DMS114 treated with DMSO at 0.1 percent for 48 hours (cell line): ENCODE measurements at regions not wholly inside any gene's neighbourhood (a gene's known extent, or its start where the extent isn't known, plus 50 kb on each side); places are given as distances from the start of the nearest gene placed in this dataset.
"Not testable (repeated sequence)": the region's sequence is repeated elsewhere in the genome, so short reads cannot be mapped to it uniquely, and the experiment has no call there.

Source experiments
- DNase-seq: peaks from one replicate; lab custom pipeline; 2025; ENCODE audit not compliant: unreplicated experiment; lab: John Stamatoyannopoulos, UW

DNA sequence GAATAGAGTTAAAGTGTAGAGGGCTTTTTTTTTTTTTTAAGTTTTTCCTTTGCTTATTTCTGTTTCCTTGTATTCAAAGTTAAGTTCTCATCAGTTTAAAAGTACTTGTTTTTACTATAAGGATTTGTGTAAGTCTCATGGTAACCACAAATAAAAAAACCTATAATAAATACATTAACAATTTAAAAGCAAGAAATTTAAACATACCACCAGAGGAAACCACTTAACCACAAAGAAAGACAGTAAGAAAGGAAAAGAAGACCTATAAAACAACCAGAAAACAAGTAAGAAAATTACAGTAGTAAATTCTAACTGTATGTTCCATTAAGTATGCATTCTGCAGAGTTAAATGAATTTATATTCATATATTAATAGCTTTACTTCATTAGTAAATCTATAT, 999.1 kb upstream of the ATXN8OS start:
- DNase-seq = no peak

DNA sequence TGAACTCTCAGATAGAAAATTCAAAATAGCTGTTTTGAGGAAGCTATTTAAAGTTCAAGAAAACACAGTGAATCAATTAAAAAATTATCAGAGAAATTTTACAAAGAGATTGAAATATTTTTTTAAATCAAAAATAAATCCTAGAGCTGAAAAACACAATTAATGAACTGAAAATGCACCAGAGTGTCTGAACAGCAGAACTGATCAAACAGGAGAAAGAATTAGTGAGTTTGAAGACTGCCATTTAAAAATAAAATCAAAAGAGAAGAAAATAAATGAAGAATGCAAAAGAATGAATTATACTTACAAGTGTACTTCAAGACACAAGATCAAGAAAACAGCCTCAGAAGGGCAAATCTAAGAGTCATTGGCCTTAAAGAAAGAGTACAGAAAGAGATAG, 1000.2 kb upstream of the ATXN8OS start:
- DNase-seq = no peak

DNA sequence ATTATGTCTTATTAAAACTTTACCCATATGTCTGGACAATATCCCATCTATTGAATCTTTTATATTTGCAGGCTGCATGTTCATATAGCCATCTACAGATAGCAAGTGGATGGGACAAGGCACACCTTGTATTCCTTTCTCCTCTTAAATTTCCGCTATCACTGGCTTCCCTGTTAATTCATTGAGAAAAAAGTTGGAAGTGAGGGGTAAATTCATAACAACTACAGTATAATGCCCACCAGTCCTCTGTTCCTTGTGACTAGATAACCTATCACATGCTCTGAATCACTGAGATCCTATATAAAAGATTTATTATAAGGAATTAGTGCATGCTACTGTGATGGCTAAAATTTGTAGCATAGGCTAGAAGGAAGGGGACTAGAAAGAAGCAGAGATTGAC, 1005.8 kb upstream of the ATXN8OS start:
- no peak for DNase-seq

DNA sequence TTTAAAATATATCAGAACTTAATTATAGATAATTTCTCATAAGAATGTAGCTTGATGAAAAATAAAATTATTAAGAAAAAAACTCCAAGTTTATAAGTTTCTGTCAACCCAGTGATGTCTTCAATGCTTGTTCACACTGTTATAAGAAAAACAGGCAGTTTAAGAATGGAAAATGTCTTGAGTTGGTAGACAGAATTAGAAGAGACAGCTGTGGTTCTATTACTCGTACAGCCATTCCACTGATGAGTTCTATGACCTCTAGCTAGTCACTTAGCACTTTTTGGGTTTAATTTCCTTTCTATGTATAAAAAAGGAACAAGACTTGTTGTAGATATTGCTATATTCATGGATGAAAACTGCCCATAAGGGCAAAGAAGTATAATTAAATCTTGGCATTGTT, 1013.1 kb upstream of the ATXN8OS start:
- DNase-seq = no peak

DNA sequence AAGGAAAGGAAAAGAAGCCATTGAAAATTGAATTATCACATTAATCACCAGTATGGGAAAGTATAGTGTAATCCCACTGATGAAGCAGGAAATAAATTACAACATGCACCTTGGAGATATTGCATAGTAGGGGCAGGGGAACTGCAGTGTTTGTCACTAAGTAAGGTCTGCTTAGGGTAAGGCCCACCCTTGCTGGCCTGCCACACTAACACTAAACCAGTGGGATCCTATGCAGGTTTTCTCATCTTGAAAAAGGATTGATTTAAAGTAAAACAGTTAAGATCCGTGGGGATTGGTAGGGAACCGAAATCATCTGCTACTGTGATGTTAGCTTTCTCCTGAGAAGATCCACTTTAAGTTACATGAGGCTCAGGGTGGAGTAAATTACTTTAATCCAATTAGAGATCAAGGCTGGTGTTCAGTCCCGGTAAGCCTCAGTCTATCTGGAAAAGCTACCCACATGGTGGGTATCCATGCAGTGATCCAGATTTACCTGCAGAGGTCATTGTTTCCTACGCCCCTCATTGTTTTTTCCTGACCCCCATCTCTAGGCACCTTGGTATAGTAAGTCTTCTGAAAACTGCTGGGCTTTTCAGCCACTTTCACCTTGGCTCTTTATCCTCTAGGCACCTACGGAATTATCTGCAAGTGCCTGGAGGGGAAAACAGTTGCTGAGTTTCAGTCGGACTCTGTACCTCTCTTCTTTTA, 1014.9 kb upstream of the ATXN8OS start:
- no peak for DNase-seq

DNA sequence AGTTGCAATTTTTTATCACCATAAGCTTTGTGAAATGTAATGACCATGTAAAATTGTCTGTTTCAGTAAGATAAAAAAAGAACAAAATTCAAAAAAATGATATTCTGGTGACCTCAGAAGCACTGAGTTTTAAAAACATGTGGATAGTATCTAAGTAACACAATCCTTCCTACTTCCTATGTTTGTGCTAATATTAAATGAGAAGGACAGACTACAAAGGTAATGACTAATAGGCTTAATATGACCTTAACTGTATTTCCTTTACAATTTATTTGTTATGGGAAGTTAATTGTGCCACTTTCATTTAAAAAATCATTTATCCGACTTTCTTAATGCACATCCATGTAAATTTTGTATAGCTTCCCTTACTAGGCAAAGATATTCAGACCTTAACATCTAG, 1030.4 kb upstream of the ATXN8OS start:
- DNase-seq = no peak

DNA sequence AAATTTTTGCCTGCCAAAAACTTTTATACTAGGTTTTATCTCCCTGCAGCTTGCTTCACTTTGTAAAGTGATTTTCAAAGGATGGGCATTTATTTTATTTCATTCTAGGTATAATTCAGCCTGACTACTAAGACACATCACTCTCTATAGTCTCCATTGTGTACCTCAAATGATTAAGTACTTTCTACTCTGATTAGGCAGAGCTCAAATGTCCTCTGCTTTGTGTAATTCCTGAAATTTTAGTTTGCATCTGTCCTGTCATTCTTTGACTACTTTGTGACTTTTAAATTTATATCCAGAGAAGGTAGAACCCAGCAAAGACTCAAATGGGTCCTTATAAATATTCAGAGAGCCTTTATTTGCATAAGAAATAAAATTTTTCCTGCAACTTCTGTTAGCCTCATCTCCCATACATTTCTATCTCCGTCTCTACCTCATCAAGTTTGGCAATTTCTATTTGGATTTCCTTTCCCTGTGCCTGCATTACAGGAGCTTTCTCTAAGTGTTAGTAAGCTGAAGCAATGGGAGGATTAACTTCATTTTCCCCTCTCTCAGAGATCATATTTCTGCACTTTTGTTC, 1038.0 kb upstream of the ATXN8OS start:
- DNase-seq = no peak

DNA sequence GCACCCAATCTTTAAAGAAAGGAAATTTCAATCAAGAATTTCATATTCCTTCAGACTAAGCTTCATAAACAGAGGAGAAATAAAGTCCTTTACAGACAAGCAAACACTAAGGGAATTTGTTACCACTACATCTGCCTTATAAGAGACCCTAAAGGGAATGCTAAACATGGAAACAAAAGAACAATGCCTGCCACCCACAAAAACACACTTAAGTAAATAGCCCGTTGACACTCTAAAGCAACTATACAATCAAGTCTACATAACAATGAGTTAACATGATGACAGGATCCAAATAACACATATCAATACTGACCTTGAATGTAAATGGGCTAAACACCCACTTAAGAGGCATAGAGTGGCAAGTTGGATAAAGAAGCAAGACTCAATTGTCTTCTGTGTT, 1056.9 kb upstream of the ATXN8OS start:
- DNase-seq = no peak

DNA sequence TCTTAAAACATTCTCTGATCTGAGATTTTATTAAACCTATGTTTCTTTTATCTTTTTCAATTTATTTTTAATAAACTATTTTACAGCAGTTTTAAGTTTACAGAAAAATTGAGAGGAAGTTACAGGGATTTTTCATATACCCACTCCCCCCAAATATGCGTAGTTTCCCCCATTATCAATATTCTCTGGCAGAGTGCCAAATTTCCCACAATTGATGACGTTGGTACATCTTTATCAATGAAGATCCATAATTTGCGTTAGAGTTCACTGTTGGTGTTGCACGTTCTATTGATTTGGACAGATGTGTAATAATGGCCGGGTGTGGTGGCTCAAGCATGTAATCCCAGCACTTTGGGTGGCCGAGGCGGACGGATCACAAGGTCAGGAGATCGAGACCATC, 1063.0 kb upstream of the ATXN8OS start:
- DNase-seq = no peak

DNA sequence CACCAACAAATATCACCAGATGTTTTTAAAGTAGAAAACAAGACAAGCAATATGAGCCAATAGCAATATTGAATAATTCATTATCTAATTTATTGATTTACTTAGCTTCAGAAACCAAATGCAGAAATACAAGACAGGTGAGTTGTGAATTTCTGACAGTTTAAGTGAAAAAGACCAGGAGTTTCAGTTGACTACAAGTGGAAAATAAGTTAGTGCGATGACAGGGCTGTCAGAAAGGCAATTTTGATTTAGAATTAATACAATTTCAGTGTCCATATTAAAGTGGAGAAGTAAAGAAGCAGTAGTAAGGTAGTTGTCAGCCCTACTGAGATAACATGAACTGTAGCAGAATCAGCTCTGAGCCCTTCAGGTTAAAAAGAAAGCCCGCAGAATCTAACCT, 1066.7 kb upstream of the ATXN8OS start:
- no peak for DNase-seq

DNA sequence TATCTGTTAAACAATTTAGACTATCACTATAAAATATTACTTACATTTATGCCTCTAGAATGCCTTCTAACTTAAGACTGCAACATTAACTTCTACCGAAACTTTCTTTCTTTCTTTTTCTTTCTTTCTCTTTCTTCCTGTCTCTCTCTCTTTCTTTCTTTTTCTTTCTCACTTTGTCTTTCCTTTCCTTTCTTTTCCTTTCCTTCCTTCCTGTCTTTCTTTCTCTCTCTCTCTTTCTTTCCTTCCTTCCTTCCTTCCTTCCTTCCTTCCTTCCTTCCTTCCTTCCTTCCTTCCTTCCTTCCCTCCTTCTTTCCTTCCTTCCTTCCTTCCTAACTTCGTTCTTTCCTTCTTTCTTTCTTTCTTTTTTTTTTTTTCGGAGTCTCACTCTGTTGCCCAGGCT, 1071.9 kb upstream of the ATXN8OS start:
- DNase-seq = no peak

DNA sequence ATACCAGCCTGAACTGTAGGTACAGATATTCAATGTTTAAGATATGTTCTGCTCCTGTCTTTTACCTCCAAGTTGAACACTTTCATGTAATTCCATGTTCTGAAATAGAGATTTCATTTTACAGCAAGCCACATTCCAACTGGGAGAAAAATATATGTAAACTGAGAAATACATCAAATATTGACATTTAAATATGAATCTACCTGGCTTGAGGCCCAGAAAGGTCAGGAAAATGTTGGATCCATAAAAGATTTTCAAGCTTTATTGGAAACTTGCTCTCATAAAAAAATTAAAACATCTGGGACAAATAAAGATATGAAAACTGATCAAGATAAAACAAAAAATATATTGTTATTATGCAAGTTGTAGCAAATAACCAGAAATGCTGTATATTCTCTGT, 1078.7 kb upstream of the ATXN8OS start:
- no peak for DNase-seq

DNA sequence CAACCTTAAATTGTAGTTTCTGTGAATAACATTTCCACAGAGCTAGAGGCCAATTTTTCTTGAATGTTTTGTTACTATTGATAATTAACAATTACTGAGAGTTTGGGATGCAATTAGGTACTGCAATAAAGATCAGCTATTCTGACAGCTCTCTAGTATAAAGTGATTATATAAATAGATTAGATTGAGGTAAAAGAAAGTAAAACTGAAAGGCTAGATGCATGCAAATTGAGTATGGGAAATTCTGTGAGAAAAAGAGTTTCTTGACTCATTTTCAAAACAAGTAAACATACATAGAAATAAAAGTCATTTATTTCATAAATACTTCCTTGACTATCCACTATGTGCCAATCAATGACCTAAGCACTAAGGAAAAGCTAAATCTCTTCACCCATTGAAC, 1087.5 kb upstream of the ATXN8OS start:
- DNase-seq = no peak

DNA sequence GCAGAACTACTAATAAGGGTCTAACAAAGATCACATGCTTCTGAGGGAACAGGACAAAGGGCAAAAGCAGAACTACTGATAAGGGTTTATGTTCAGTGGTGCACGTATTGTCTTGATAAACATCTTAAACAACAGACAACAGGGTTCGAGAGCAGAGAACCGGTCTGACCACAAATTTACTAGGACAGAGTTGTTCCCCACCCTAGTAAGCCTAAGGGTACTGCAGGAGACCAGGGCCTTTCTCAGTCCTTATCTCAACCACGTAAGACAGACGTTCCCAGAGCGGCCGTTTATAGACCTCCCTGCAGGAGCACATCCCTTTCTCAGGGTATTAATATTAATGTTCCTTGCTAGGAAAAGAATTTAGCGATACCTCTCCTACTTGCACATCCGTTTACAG, 1089.5 kb upstream of the ATXN8OS start:
- DNase-seq = not testable (repeated sequence)

DNA sequence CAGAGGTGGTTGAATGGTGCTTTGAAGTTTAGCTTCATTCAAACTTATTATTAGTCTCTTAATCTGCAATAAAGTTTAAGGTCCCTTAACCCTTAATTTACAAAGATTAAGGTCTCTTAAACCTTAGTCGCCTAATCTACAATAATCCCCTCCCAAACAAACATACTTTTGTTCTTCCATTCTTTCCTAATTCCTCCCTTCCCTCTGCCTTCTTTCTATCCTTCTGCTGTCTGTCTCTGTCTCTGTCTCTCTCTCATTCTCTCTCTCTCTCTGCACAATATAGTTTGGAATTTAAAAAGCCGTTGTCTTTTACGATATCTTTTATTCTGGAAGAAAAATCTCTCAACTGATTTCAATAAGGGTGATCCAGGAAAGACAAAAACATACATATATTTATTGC, 1096.8 kb upstream of the ATXN8OS start:
- DNase-seq = no peak

DNA sequence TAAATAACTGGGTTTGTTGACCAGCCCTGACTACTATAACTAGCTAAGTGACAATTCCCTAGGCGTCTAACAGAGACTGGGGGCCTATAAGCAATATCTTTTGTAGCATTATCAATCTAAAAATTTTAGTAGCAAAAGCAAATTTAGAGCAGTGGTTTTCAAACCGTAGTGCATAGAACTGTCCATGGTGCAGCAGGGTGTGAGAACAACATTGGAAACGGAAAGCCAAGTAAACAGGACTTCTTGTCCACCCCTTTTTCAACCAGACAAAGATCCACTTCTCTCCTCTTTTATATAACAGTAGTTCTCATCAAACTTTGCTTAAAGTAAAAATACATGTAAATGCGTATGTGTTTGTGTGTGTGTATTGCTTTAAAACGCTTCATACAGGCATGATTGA, 1099.1 kb upstream of the ATXN8OS start:
- no peak for DNase-seq

DNA sequence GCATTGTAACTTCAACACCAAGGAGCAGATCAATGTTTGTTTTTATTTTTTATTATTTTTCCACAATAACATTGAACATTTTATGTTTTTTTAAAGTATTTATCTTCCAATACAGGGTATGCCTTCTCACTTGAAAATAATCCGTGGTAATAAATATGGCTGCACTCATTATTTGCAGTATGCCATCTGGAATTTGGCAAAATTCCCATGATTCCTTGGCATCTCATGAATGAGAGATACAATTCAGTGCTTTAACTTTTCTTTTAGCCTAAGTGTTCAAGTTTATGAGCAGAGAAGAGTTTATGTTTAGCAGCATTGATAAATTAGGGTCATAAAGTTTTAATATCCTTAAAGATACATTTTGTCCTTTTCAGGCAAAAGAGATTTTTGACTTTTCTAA, 1109.6 kb upstream of the ATXN8OS start:
- no peak for DNase-seq

DNA sequence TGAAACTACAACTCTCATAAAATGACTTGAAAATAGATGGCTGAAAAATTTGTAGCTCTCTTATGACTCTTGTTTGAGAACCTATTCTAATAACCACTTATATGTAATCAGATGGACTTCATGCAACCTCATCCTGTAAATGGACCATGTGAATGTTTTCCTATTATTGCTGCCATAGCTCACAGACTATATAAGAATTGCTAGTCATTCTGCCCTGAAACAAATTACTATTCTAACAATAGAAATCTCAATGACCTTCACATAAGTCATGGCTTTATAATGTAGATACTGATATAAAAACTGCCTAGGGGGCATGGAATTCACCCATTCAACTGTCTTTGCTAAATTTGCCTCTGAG, 1111.0 kb upstream of the ATXN8OS start:
- no peak for DNase-seq

DNA sequence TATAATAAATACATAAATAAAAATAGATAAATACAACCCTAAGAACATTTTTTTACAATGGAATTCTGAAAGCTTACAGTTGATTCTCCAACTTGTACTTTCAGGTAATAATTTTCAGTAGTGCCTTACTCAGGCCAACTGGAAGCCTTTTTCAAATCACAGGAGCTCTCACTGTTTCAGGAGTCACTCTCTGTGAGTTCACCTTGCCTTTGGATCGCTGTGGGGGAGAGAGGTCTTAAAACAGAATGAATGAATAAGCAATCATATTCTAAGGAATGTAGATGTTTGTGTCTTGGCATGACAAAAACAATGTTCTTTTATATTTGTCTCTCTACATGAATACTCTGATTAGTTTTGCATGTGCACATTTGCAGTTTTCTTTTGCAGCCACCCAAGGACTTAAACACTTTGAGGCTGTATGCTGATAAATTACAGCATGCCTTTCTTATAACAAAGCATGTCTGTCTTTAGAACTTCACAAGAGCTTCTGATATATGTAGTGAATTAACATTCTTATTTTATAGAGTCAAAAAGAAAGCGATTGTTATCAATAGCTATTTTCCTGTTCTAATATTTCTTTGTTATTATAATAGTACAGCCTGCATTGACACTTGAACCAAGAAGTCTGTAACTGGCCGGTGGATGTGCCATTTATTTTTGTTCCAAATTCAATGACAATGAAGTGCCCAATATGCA, 1111.5 kb upstream of the ATXN8OS start:
- DNase-seq = no peak

DNA sequence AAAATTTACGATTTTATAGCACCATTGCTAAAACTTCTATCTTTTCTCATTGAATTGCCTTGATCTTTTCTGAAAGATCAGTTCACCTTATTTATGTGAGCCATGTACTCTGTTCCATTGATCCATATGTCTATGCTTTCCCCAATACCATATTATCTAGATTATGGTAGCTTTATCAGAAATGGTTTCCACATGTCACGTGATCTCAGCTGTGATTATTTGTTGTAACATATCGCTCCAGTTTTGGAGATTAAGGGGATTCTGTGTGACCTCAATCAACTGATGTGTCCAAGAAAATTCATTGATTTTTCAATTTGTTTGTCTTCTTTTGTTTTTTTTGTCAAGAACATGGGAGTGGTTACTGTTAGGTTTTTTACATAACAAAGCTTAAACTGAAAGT, 1114.5 kb upstream of the ATXN8OS start:
- DNase-seq = no peak

DNA sequence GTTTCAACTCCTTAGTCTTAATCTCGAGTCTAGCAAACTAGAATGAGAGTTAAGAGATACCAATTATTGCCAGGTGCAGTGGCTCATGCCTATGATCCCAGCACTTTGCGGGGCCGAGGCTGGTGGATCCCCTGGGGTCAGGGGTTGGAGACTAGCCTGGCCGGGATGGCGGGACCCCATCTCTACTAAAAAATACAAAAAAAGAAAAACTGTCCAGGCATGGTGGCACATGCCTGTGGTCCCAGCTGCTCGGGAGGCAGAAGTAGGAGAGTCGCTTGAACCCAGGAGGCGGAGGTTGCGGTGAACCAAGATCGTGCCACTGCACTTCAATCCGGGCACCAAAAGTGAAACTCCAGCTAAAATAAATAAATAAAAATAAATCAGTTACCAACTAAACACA, 1119.5 kb upstream of the ATXN8OS start:
- DNase-seq = no peak

DNA sequence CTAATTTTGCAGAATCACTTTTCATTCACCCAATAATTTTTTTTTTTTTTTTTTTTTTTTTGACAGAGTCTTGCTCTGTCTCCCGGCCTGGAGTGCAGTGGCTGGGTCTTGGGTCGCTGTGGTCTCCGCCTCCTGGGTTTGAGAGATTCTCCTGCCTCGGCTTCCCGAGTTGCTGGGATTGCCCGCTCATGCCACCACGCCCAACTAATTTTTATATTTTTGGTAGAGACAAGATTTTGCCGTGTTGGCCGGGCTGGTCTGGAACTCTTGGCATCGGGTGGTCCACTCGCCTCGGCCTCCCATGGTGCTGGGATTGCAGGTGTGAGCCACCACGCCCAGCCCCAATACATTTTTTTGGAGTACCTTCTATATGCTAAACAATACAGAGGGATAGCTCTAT, 1120.0 kb upstream of the ATXN8OS start:
- no peak for DNase-seq
